SK-N-SH (cell line): ENCODE measurements at regions not wholly inside any gene's neighbourhood (a gene's known extent, or its start where the extent isn't known, plus 50 kb on each side); places are given as distances from the start of the nearest gene placed in this dataset.
A peak's percentile ranks its signal among the peaks of the same experiment; 100 is the strongest.
"Not testable (repeated sequence)": the region's sequence is repeated elsewhere in the genome, so short reads cannot be mapped to it uniquely, and the experiment has no call there.

Experiments used
- CTCF ChIA-PET: fragments of 300-600, 350-600 bp; formaldehyde crosslinking; extraction: SDS; loops from one replicate; lab custom pipeline; 2021; lab: Yijun Ruan, JAX
- POLR2A ChIA-PET: fragments of 350-600 bp; sonication (Branson Sonifier 250); formaldehyde crosslinking; extraction: SDS; loops from one replicate; lab custom pipeline; 2020; ENCODE audit warnings: antibody characterized with exemption, inconsistent platforms; lab: Yijun Ruan, JAX
- DNase-seq: peaks from one replicate; pipeline ENCODE4 v3.0.0; 2012
- H2AFZ ChIP-seq: fragments of 200-600 bp; sonication (generic); 2 replicates; pipeline ENCODE4 v1.8.1; 2016; ENCODE audit warnings: antibody characterized with exemption, mild to moderate bottlenecking, low read depth
- H3F3A ChIP-seq: fragments of 200-600 bp; sonication (generic); replicated peaks from 2 replicates; pipeline ENCODE3; 2016; ENCODE audit warnings: antibody characterized with exemption, mild to moderate bottlenecking; ENCODE audit not compliant: insufficient read depth
- H3K27ac ChIP-seq, 2 experiments: fragments of 200-500 bp in 1 of 2; fragments of 200-600 bp in 1 of 2; sonication (Bioruptor generic) in 1 of 2; sonication (generic), shearing (Covaris generic) in 1 of 2; 2 replicates each; pipeline versions ENCODE4 v1.5.1 to v1.6.1; 2014 to 2016; ENCODE audit warnings: low read depth in 2 of 2, inconsistent platforms in 1 of 2, low read length in 1 of 2, mild to moderate bottlenecking in 1 of 2, mixed read lengths in 1 of 2
- H3K27me3 ChIP-seq: fragments of 200-600 bp; sonication (generic), shearing (Covaris generic); 2 replicates; pipeline ENCODE4 v1.6.1; 2016; ENCODE audit warnings: mixed run types; ENCODE audit not compliant: insufficient read depth
- H3K36me3 ChIP-seq, 2 experiments: fragments of 200-500 bp in 1 of 2; fragments of 200-600 bp in 1 of 2; sonication (Bioruptor generic) in 1 of 2; sonication (generic) in 1 of 2; replicated peaks in 1 of 2; 2 replicates each; pipeline versions ENCODE3 to v1.5.1; 2014 to 2016; ENCODE audit warnings: low read length in 1 of 2, mild to moderate bottlenecking in 1 of 2; ENCODE audit not compliant: insufficient read depth in 2 of 2, control insufficient read depth in 1 of 2
- H3K4me1 ChIP-seq, 2 experiments: fragments of 200-500 bp in 1 of 2; fragments of 200-600 bp in 1 of 2; sonication (Bioruptor generic) in 1 of 2; sonication (generic), shearing (Covaris generic) in 1 of 2; 2 replicates each; pipeline versions ENCODE4 v1.5.1 to v1.6.1; 2014 to 2016; ENCODE audit warnings: low read depth in 1 of 2, low read length in 1 of 2, mixed run types in 1 of 2; ENCODE audit not compliant: insufficient read depth in 2 of 2, control insufficient read depth in 1 of 2
- H3K4me2 ChIP-seq: fragments of 200-600 bp; sonication (generic), shearing (Covaris generic); 2 replicates; pipeline ENCODE4 v1.6.1; 2017; ENCODE audit warnings: mixed run types
- H3K4me3 ChIP-seq, 2 experiments: fragments of 200-500 bp in 1 of 2; fragments of 200-600 bp in 1 of 2; sonication (Bioruptor generic) in 1 of 2; sonication (generic), shearing (Covaris generic) in 1 of 2; 2 replicates each; pipeline versions ENCODE4 v1.5.1 to v1.8.1; 2014 to 2016; ENCODE audit warnings: low read depth in 2 of 2, inconsistent platforms in 1 of 2, low read length in 1 of 2, mild to moderate bottlenecking in 1 of 2, mixed read lengths in 1 of 2, moderate library complexity in 1 of 2
- H3K79me2 ChIP-seq: fragments of 200-600 bp; sonication (generic); 2 replicates; pipeline ENCODE4 v1.8.1; 2017; ENCODE audit warnings: mild to moderate bottlenecking; ENCODE audit not compliant: insufficient read depth
- H3K9ac ChIP-seq: fragments of 200-600 bp; sonication (generic); 2 replicates; pipeline ENCODE4 v1.6.1; 2017; ENCODE audit warnings: mixed run types
- H3K9me2 ChIP-seq: fragments of 200-600 bp; sonication (generic); 2 replicates; pipeline ENCODE4 v1.6.1; 2017; ENCODE audit warnings: mixed run types
- H3K9me3 ChIP-seq: fragments of 200-600 bp; sonication (generic); 2 replicates; pipeline ENCODE4 v1.6.1; 2017; ENCODE audit warnings: mixed run types, mild to moderate bottlenecking, moderate library complexity
- H4K20me1 ChIP-seq: fragments of 200-600 bp; sonication (generic); 2 replicates; pipeline ENCODE4 v1.6.1; 2017; ENCODE audit warnings: mild to moderate bottlenecking, mixed run types; ENCODE audit not compliant: insufficient read depth
- EZH2phosphoT487 ChIP-seq: fragments of 200-600 bp; sonication (generic); IDR thresholded peaks from 2 replicates; pipeline ENCODE4 v1.6.1; 2017; ENCODE audit warnings: low read depth, mixed run types, mild to moderate bottlenecking, antibody characterized with exemption, moderate library complexity, borderline replicate concordance
- GATA2 ChIP-seq: sonication (generic); formaldehyde crosslinking; IDR thresholded peaks from 2 replicates; pipeline ENCODE4 v1.5.0; 2020; ENCODE audit warnings: mild to moderate bottlenecking, missing genetic modification reagents
- NFIC ChIP-seq: IDR thresholded peaks from 2 replicates; pipeline ENCODE4 v1.4.0; 2012; ENCODE audit warnings: borderline replicate concordance
- NRF1 ChIP-seq: IDR thresholded peaks from 2 replicates; pipeline ENCODE4 v1.6.1; 2012; ENCODE audit warnings: low read depth, mild to moderate bottlenecking, low read length
- RAD21 ChIP-seq: IDR thresholded peaks from 2 replicates; pipeline ENCODE4 v1.6.1; 2012; ENCODE audit warnings: mild to moderate bottlenecking, low read length
- RCOR1 ChIP-seq: fragments of 150-350 bp; IDR thresholded peaks from 2 replicates; pipeline ENCODE4 v1.6.1; 2017; ENCODE audit warnings: antibody characterized with exemption, low read length
- TAF1 ChIP-seq: IDR thresholded peaks from 2 replicates; pipeline ENCODE4 v1.6.1; 2012; ENCODE audit warnings: low read depth, mild to moderate bottlenecking, low read length, moderate library complexity, borderline replicate concordance
- YY1 ChIP-seq: IDR thresholded peaks from 2 replicates; pipeline ENCODE4 v1.4.0; 2012; ENCODE audit warnings: low read depth, mild to moderate bottlenecking
- WGBS: methylation state at CpG from one replicate; pipeline ENCODE4 v1.1.6; 2017; ENCODE audit warnings: low lambda C conversion rate; 5-methylcytosine and 5-hydroxymethylcytosine counted together
- TF ChIP-seq, protein P1 (sequence below): IDR thresholded peaks from 2 replicates; pipeline ENCODE4 v1.4.0; 2012; ENCODE audit warnings: low read depth
- TF ChIP-seq, protein P2 (sequence below): fragments of 150-350 bp; IDR thresholded peaks from 2 replicates; pipeline ENCODE4 v1.6.1; 2017; ENCODE audit warnings: antibody characterized with exemption, low read length, low read depth, borderline replicate concordance

DNA sequence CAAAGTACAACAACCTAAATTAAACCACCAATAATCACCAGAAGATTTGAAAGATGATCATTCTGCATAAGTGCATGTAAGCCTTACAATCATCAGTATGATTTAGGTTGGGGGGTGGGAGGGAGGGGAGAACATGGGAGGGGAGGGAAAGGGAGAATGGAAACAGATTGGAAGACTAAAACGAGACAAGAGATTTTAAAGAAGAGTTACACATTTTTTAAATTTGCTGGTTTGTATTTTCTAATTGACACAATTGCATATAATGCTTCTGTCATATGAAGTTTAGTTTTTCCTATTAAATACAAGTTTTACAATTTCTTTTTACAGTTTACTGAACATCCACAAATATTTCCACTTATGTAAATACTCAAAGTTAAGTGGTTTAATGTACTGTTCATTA is 2118.9 kb downstream of the PCDH9 start:
- no peaks in the 10 kb centered on the region for H3K79me2 ChIP-seq
- no peak overlapping the region for H3K4me2 ChIP-seq
- H2AFZ ChIP-seq, result no peak overlapping the region
- ChIA-PET CTCF (no interaction called here), POLR2A (no interaction called here)
- H3K27ac ChIP-seq, result no peak overlapping the region
- WGBS, result 66% methylated on average over 1 of the region's 1 CpG
- H3K4me3 ChIP-seq, result no peak overlapping the region
- H3K36me3 ChIP-seq, result no peaks in the 10 kb centered on the region
- H3K9me3 ChIP-seq, result no peaks in the 10 kb centered on the region
- no peak overlapping the region for H3K9ac ChIP-seq
- H3K9me2 ChIP-seq, result no peaks in the 10 kb centered on the region
- no peak for DNase-seq
- no peaks in the 10 kb centered on the region; a peak in 1 of 4 replicates for H3K4me1 ChIP-seq
- H4K20me1 ChIP-seq, result no peaks in the 10 kb centered on the region
- TF ChIP-seq, protein P1, sequence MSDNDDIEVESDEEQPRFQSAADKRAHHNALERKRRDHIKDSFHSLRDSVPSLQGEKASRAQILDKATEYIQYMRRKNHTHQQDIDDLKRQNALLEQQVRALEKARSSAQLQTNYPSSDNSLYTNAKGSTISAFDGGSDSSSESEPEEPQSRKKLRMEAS, result no peak
- no peak for TF ChIP-seq RAD21
- TF ChIP-seq GATA2 (CRISPR knock-in tag), result no peak
- no peak for TF ChIP-seq NFIC
- H3F3A ChIP-seq, result no peaks in the 10 kb centered on the region
- H3K27me3 ChIP-seq, result no peaks in the 10 kb centered on the region

DNA sequence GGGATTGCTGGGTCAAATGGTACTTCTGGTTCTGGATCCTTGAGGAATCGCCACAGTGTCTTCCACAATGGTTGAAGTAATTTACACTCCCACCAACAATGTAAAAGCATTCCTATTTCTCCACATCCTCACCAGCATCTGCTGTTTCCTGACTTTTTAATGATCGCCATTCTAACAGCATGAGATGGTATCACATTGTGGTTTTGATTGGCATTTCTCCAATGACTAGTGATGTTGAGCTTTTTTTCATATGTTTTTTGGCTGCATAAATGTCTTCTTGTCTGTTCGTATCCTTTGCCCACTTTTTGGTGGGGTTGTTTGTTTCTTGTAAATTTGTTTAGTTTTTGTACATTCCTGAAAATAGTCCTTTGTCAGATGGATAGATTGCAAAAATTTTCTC is 2125.7 kb downstream of the PCDH9 start:
- H3K9me2 ChIP-seq, H3F3A ChIP-seq, H3K9ac ChIP-seq, H3K4me1 ChIP-seq, H3K27ac ChIP-seq, POLR2A ChIA-PET, H3K9me3 ChIP-seq, H3K36me3 ChIP-seq, H4K20me1 ChIP-seq, H3K79me2 ChIP-seq, H3K4me3 ChIP-seq, H2AFZ ChIP-seq, H3K4me2 ChIP-seq, H3K27me3 ChIP-seq, DNase-seq: not testable (repeated sequence)
- CTCF ChIA-PET, result interaction anchor here (1.1 kb wide), 1 partner anchor 14 kb away, joined by 4 read pairs; no protein-coding TSS in a partner anchor
- TF ChIP-seq NFIC, result peak; percentile 42
- whole genome bisulfite sequencing, result 65% methylated on average over 3 of the region's 3 CpGs

DNA sequence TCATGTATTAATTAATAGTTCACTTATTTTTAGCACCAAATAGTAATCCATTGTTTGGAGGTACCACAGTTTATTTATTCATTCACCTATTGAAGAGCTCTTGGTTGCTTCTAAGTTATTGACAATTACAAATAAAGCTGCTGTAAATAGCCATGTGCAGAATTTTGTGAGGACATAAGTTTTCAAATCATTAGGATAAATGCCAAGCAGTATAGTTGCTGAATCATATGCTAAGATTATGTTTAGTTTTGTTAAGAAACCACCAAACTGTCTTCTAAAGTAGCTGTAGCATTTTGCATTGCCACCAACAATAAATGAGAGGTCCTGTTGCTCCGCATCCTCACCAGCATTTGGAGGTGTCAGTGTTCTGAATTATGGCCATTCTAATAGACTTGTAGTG is 2126.8 kb downstream of the PCDH9 start:
- WGBS, result 87% methylated on average over 1 of the region's 1 CpG
- DNase-seq, result no peak
- Histone ChIP-seq H4K20me1 (no peaks in the 10 kb centered on the region), H3K4me3 (no peak overlapping the region), H3K27me3 (no peaks in the 10 kb centered on the region), H3K36me3 (no peaks in the 10 kb centered on the region), H3K4me1 (no peaks in the 10 kb centered on the region), H3K4me2 (no peak overlapping the region), H3K9ac (no peak overlapping the region), H3K9me2 (no peaks in the 10 kb centered on the region), H3K27ac (no peak overlapping the region), H3F3A (no peaks in the 10 kb centered on the region), H2AFZ (no peak overlapping the region), H3K9me3 (no peaks in the 10 kb centered on the region), H3K79me2 (no peaks in the 10 kb centered on the region)
- ChIA-PET POLR2A (no interaction called here), CTCF (no interaction called here)
- TF ChIP-seq, protein P2, sequence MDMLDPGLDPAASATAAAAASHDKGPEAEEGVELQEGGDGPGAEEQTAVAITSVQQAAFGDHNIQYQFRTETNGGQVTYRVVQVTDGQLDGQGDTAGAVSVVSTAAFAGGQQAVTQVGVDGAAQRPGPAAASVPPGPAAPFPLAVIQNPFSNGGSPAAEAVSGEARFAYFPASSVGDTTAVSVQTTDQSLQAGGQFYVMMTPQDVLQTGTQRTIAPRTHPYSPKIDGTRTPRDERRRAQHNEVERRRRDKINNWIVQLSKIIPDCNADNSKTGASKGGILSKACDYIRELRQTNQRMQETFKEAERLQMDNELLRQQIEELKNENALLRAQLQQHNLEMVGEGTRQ, result no peak
- TF ChIP-seq RCOR1, result no peak
- TF ChIP-seq RAD21, result no peak
- TF ChIP-seq YY1, result no peak
- TF ChIP-seq TAF1, result no peak
- TF ChIP-seq NRF1, result no peak
- no peak for TF ChIP-seq EZH2phosphoT487
